Thyroid gland (tissue), 4 donors: ENCODE measurements at regions not wholly inside any gene's neighbourhood (a gene's known extent, or its start where the extent isn't known, plus 50 kb on each side); places are given as distances from the start of the nearest gene placed in this dataset.

Experiments used
- POLR2A ChIP-seq, 2 donors: fragments of 450-650 bp; IDR thresholded peaks; one replicate each; pipeline ENCODE4 v1.6.1; 2017; ENCODE audit warnings: antibody characterized with exemption in 2 of 2, mild to moderate bottlenecking in 2 of 2, moderate library complexity in 1 of 2
- TF ChIP-seq, protein P1 (sequence below), 6 experiments: fragments of 200-600 bp in 3 of 6; fragments of 450-650 bp in 3 of 6; sonication (generic) in 3 of 6; IDR thresholded peaks; one replicate each; pipeline ENCODE4 v1.5.1; 2016 to 2019; ENCODE audit warnings: antibody characterized with exemption in 6 of 6, mild to moderate bottlenecking in 2 of 6, inconsistent platforms in 1 of 6, moderate library complexity in 1 of 6

- TF ChIP-seq, protein P1, sequence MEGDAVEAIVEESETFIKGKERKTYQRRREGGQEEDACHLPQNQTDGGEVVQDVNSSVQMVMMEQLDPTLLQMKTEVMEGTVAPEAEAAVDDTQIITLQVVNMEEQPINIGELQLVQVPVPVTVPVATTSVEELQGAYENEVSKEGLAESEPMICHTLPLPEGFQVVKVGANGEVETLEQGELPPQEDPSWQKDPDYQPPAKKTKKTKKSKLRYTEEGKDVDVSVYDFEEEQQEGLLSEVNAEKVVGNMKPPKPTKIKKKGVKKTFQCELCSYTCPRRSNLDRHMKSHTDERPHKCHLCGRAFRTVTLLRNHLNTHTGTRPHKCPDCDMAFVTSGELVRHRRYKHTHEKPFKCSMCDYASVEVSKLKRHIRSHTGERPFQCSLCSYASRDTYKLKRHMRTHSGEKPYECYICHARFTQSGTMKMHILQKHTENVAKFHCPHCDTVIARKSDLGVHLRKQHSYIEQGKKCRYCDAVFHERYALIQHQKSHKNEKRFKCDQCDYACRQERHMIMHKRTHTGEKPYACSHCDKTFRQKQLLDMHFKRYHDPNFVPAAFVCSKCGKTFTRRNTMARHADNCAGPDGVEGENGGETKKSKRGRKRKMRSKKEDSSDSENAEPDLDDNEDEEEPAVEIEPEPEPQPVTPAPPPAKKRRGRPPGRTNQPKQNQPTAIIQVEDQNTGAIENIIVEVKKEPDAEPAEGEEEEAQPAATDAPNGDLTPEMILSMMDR (IDR thresholded peaks at IDR 0.05) = no peak
- TF ChIP-seq POLR2A (IDR thresholded peaks at IDR 0.05) = no peak
Observed at GRCh38 chr5:11898-12297, 80.1 kb upstream of the PLEKHG4B start.
